ENCODE measurements at regions not wholly inside any gene's neighbourhood (a gene's known extent, or its start where the extent isn't known, plus 50 kb on each side); places are given as distances from the start of the nearest gene placed in this dataset.
"Not testable (repeated sequence)": the region's sequence is repeated elsewhere in the genome, so short reads cannot be mapped to it uniquely, and the experiment has no call there.

GRCh38 chr3:110006913-110007312, 669.6 kb upstream of the DPPA4 start:
- DNase-seq: no peak
- H3K9me3 ChIP-seq (replicated peaks): no peaks in the 10 kb centered on the region

GRCh38 chr3:110015231-110015963, 678.1 kb upstream of the DPPA4 start:
- Histone ChIP-seq H3K36me3 (no peaks in the 10 kb centered on the region), H3K27me3 (no peaks in the 10 kb centered on the region), H3K4me3 (no peak overlapping the region), H3K27ac (no peak overlapping the region), H3K9me3 (replicated peaks) (no peaks in the 10 kb centered on the region), H3K4me1 (no peaks in the 10 kb centered on the region)
- DNase-seq: no peak

More at GRCh38 chr3:110006913-110007312, 669.6 kb upstream of the DPPA4 start:
- no peaks in the 10 kb centered on the region for H3K36me3 ChIP-seq
- H3K27me3 ChIP-seq: no peaks in the 10 kb centered on the region
- no peak overlapping the region for H3K4me3 ChIP-seq
- H3K4me1 ChIP-seq: no peaks in the 10 kb centered on the region
- no peak overlapping the region for H3K27ac ChIP-seq

DNA sequence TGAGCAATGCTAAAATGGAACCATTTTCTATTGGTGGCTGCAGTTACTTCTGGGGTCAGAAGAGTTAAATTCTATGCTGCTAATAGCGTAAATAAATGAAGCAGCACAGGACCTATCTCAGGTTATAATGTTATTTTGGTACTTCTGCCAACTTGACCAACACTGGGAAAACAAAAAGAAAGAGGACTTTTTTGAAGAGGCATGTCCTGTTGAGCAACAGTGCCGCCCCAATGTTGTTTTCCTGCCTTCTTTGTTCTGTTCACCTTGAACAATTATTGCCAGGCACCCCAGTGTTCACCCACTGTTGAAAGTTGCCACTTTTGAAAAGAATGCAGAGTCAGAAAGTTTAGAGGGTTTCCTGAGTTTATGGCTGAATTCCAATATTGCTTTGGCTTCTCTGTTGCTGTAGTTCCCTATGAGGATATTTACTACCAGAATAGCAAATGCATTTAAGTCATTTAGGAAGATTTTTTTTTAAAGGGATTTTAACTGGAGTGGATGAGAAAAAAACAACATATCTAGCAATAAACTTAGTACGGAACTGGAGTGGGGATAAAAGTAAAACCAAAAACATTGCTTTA, 679.0 kb upstream of the DPPA4 start:
- Histone ChIP-seq H3K36me3 (no peaks in the 10 kb centered on the region), H3K4me1 (no peaks in the 10 kb centered on the region), H3K27ac (no peak overlapping the region), H3K4me3 (no peak overlapping the region), H3K27me3 (no peaks in the 10 kb centered on the region), H3K9me3 (replicated peaks) (no peaks in the 10 kb centered on the region)
- no peak for DNase-seq

- no peak overlapping the region for H3K27ac ChIP-seq
- H3K4me1 ChIP-seq: no peaks in the 10 kb centered on the region
- no peaks in the 10 kb centered on the region for H3K36me3 ChIP-seq
- DNase-seq: no peak
- H3K9me3 ChIP-seq (replicated peaks): no peaks in the 10 kb centered on the region
- H3K27me3 ChIP-seq: no peaks in the 10 kb centered on the region
- no peak overlapping the region for H3K4me3 ChIP-seq
Measured at GRCh38 chr3:110017304-110017703, 680.0 kb upstream of the DPPA4 start.

DNA sequence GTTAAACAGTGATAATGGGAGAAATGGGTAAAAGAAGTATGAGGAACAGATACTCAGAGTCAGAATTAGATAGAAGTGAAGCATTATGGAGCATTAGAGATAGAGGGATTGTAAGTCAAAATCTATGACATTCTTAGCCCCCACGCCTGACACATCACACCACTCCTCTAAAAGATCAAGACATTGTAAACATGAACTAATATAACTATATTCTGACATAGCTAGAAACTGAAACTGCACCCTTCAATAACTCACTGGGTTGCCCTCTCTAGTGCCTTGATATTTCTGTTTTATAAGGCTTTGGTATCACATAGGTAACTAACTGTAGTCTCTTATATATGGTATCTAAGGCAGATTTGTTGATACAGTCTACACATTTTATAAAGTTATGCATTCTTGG, 684.3 kb upstream of the DPPA4 start:
- no peaks in the 10 kb centered on the region for H3K36me3 ChIP-seq
- no peaks in the 10 kb centered on the region for H3K9me3 ChIP-seq (replicated peaks)
- no peak for DNase-seq
- H3K27me3 ChIP-seq: no peaks in the 10 kb centered on the region
- H3K27ac ChIP-seq: no peak overlapping the region
- no peaks in the 10 kb centered on the region for H3K4me1 ChIP-seq
- H3K4me3 ChIP-seq: no peak overlapping the region

- not testable (repeated sequence) for DNase-seq; H3K27me3 ChIP-seq; H3K4me3 ChIP-seq; H3K27ac ChIP-seq; H3K9me3 ChIP-seq (replicated peaks); H3K4me1 ChIP-seq; H3K36me3 ChIP-seq
Measured at GRCh38 chr3:110023022-110023421, 685.7 kb upstream of the DPPA4 start.

GRCh38 chr3:110026421-110026820, 689.1 kb upstream of the DPPA4 start:
- Histone ChIP-seq H3K4me3 (no peak overlapping the region), H3K4me1 (no peaks in the 10 kb centered on the region), H3K36me3 (no peaks in the 10 kb centered on the region), H3K27me3 (no peaks in the 10 kb centered on the region), H3K9me3 (replicated peaks) (no peaks in the 10 kb centered on the region), H3K27ac (no peak overlapping the region)
- DNase-seq: no peak

DNA sequence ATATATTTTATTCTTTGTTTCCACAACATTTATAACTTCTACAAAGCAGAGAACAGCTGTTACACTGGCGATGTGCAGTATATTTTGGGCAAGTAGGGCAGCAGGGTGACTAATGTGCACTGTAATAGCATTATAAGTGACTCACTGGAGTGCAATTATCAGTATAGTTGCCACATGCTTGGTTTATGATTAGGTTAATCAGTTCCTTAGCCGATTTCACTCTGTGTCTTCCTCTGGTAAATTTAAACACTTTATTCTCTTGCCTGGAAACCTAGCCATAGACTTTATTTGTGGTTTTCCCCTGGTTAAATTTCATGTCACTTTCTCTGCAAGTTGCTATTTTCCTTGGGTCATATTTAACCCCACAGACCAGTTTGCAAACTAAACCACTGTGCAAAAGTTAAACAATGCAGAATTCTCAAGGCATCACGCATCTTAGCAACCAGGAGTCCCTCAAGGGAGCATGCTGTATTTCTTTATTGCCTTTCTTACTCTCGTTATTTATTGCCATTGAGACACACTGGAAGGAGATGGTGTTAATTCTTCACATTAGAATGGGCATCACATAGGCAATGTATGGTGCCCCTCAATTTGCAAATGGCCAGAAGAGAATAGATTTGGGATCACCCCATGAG, 690.2 kb upstream of the DPPA4 start:
- H3K36me3 ChIP-seq: no peaks in the 10 kb centered on the region
- peak in 1 of 2 experiments; percentile 4 for DNase-seq
- H3K27me3 ChIP-seq: no peaks in the 10 kb centered on the region
- no peaks in the 10 kb centered on the region for H3K4me1 ChIP-seq
- H3K27ac ChIP-seq: no peak overlapping the region
- no peak overlapping the region for H3K4me3 ChIP-seq
- H3K9me3 ChIP-seq (replicated peaks): no peaks in the 10 kb centered on the region

- Histone ChIP-seq H3K27me3 (no peaks in the 10 kb centered on the region), H3K4me3 (no peak overlapping the region), H3K4me1 (no peaks in the 10 kb centered on the region), H3K36me3 (no peaks in the 10 kb centered on the region), H3K9me3 (replicated peaks) (no peaks in the 10 kb centered on the region), H3K27ac (no peak overlapping the region)
- no peak for DNase-seq
Measured at GRCh38 chr3:110031975-110032374, 694.6 kb upstream of the DPPA4 start.

- Histone ChIP-seq H3K36me3 (no peaks in the 10 kb centered on the region), H3K4me1 (no peaks in the 10 kb centered on the region), H3K27ac (no peak overlapping the region), H3K9me3 (replicated peaks) (no peaks in the 10 kb centered on the region), H3K27me3 (no peaks in the 10 kb centered on the region), H3K4me3 (no peak overlapping the region)
- DNase-seq: no peak
Measured at GRCh38 chr3:110059431-110059830, 722.1 kb upstream of the DPPA4 start.

- Histone ChIP-seq H3K27ac (no peak overlapping the region), H3K9me3 (replicated peaks) (no peaks in the 10 kb centered on the region), H3K36me3 (no peaks in the 10 kb centered on the region), H3K27me3 (no peaks in the 10 kb centered on the region), H3K4me3 (no peak overlapping the region), H3K4me1 (no peaks in the 10 kb centered on the region)
- DNase-seq: no peak
Measured at GRCh38 chr3:110062716-110063115, 725.4 kb upstream of the DPPA4 start.

- H3K4me1 ChIP-seq: no peaks in the 10 kb centered on the region
- H3K27me3 ChIP-seq: no peaks in the 10 kb centered on the region
- DNase-seq: no peak
- no peak overlapping the region for H3K4me3 ChIP-seq
- H3K36me3 ChIP-seq: no peaks in the 10 kb centered on the region
- no peaks in the 10 kb centered on the region for H3K9me3 ChIP-seq (replicated peaks)
- no peak overlapping the region for H3K27ac ChIP-seq
Measured at GRCh38 chr3:110063178-110063577, 725.8 kb upstream of the DPPA4 start.

DNA sequence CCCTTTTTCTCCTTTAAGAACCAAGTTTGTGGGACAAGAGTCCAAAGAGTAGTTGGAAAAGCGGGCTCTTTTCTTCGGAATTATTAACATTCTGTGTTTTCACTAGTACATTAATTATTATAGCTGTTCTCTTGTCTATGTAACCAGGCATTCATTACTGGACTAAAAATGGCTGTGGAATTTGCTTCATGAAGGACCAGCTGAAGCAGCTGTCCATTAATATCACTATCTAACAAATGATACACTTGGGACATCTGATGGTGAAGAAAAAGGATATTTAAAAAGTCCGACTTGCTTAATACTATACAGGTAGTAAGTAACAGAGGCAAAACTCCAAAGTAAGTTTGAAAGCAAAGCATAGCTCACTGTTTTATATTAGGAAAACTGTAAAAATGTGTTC, 728.9 kb upstream of the DPPA4 start:
- Histone ChIP-seq H3K9me3 (replicated peaks) (no peaks in the 10 kb centered on the region), H3K4me3 (no peak overlapping the region), H3K27ac (no peak overlapping the region), H3K36me3 (no peaks in the 10 kb centered on the region), H3K4me1 (no peaks in the 10 kb centered on the region), H3K27me3 (no peaks in the 10 kb centered on the region)
- no peak for DNase-seq

- no peaks in the 10 kb centered on the region for H3K4me1 ChIP-seq
- DNase-seq: no peak
- no peak overlapping the region for H3K27ac ChIP-seq
- H3K4me3 ChIP-seq: no peak overlapping the region
- H3K36me3 ChIP-seq: no peaks in the 10 kb centered on the region
- H3K27me3 ChIP-seq: no peaks in the 10 kb centered on the region
- no peaks in the 10 kb centered on the region for H3K9me3 ChIP-seq (replicated peaks)
Measured at GRCh38 chr3:110067527-110067926, 730.2 kb upstream of the DPPA4 start.

GRCh38 chr3:110069761-110070160, 732.4 kb upstream of the DPPA4 start:
- no peaks in the 10 kb centered on the region for H3K9me3 ChIP-seq (replicated peaks)
- no peak for DNase-seq
- no peak overlapping the region for H3K27ac ChIP-seq
- no peaks in the 10 kb centered on the region for H3K4me1 ChIP-seq
- H3K36me3 ChIP-seq: no peaks in the 10 kb centered on the region
- H3K4me3 ChIP-seq: no peak overlapping the region
- H3K27me3 ChIP-seq: no peaks in the 10 kb centered on the region

Data from SJCRH30 (cell line).